CD14-positive monocyte (primary cell): ENCODE measurements at regions not wholly inside any gene's neighbourhood (a gene's known extent, or its start where the extent isn't known, plus 50 kb on each side); places are given as distances from the start of the nearest gene placed in this dataset.

Experiments
- DNase-seq, 3 donors: peaks; one replicate each; pipeline ENCODE4 v3.0.0-alpha.2; 2011 to 2022
- H2AFZ ChIP-seq: 2 replicates; pipeline ENCODE4 v1.6.0; 2012; ENCODE audit warnings: mild to moderate bottlenecking, low read depth, low read length, inconsistent platforms; ENCODE audit not compliant: insufficient read depth, poor library complexity, severe bottlenecking
- H3K27ac ChIP-seq, 2 donors: 1 replicate in 1 of 2; 2 replicates in 1 of 2; pipeline ENCODE4 v1.5.1; 2012 to 2013; ENCODE audit warnings: low read length in 2 of 2, control low read depth in 1 of 2, inconsistent platforms in 1 of 2, low read depth in 1 of 2, mild to moderate bottlenecking in 1 of 2
- H3K27me3 ChIP-seq, 2 donors: one replicate each; pipeline versions ENCODE4 v1.6.0 to v1.6.1; 2011 to 2013; ENCODE audit warnings: low read length in 2 of 2; ENCODE audit not compliant: control insufficient read depth in 2 of 2, insufficient read depth in 2 of 2
- H3K36me3 ChIP-seq, 2 donors: replicated peaks in 1 of 2; 1 replicate in 1 of 2; 2 replicates in 1 of 2; pipeline versions ENCODE4 v1.5.1 to v1.6.1; 2012 to 2013; ENCODE audit warnings: low read length in 2 of 2, control low read depth in 1 of 2, inconsistent platforms in 1 of 2, mild to moderate bottlenecking in 1 of 2; ENCODE audit not compliant: insufficient read depth in 2 of 2, control insufficient read depth in 1 of 2
- H3K4me1 ChIP-seq, 2 donors: 1 replicate in 1 of 2; 2 replicates in 1 of 2; pipeline versions ENCODE4 v1.5.1 to v1.6.1; 2012 to 2013; ENCODE audit warnings: low read length in 2 of 2, control low read depth in 1 of 2, inconsistent platforms in 1 of 2, mild to moderate bottlenecking in 1 of 2, moderate library complexity in 1 of 2; ENCODE audit not compliant: insufficient read depth in 2 of 2, control insufficient read depth in 1 of 2
- H3K4me2 ChIP-seq: replicated peaks from 2 replicates; pipeline ENCODE3; 2012; ENCODE audit warnings: low read length, moderate library complexity, mild to moderate bottlenecking; ENCODE audit not compliant: poor library complexity, severe bottlenecking; ENCODE audit errors: extremely low read depth
- H3K4me3 ChIP-seq, 3 experiments: fragments of 200-600 bp in 1 of 3; sonication (generic) in 1 of 3; replicated peaks in 1 of 3; 1 replicate in 2 of 3; 2 replicates in 1 of 3; pipeline ENCODE4 v1.5.1; 2011 to 2013; ENCODE audit warnings: low read length in 3 of 3, mild to moderate bottlenecking in 3 of 3, control low read depth in 2 of 3, low read depth in 2 of 3, inconsistent platforms in 1 of 3, moderate library complexity in 1 of 3
- H3K79me2 ChIP-seq: 2 replicates; pipeline ENCODE4 v1.6.0; 2012; ENCODE audit warnings: mild to moderate bottlenecking, control low read depth, inconsistent platforms, low read length, moderate library complexity; ENCODE audit not compliant: insufficient read depth
- H3K9ac ChIP-seq: 2 replicates; pipeline ENCODE4 v1.6.0; 2017; ENCODE audit warnings: low read length, mild to moderate bottlenecking; ENCODE audit not compliant: insufficient read depth, poor library complexity, severe bottlenecking
- H3K9me3 ChIP-seq, 2 donors: replicated peaks in 1 of 2; 1 replicate in 1 of 2; 2 replicates in 1 of 2; pipeline versions ENCODE4 v1.5.1 to v1.6.1; 2012 to 2013; ENCODE audit warnings: low read length in 2 of 2, control low read depth in 1 of 2; ENCODE audit not compliant: control insufficient read depth in 1 of 2, insufficient read depth in 1 of 2
- H4K20me1 ChIP-seq: 2 replicates; pipeline ENCODE4 v1.6.0; 2012; ENCODE audit warnings: mild to moderate bottlenecking, low read length, control low read depth, moderate library complexity; ENCODE audit not compliant: insufficient read depth
- H3K27ac Mint-ChIP-seq, 7 donors: one replicate each; pipeline ENCODE4 v1.8.0; 2020; ENCODE audit warnings: mild to moderate bottlenecking in 7 of 7, mixed read lengths in 7 of 7, moderate library complexity in 6 of 7, inconsistent platforms in 2 of 7
- H3K27me3 Mint-ChIP-seq, 3 donors: one replicate each; pipeline ENCODE4 v1.8.0; 2021 to 2022; ENCODE audit warnings: low read depth in 3 of 3, mild to moderate bottlenecking in 3 of 3, mixed read lengths in 3 of 3, moderate library complexity in 3 of 3, inconsistent platforms in 1 of 3
- H3K36me3 Mint-ChIP-seq, 2 donors: one replicate each; pipeline ENCODE4 v1.8.0; 2020; ENCODE audit warnings: mixed read lengths in 2 of 2, inconsistent platforms in 1 of 2, mild to moderate bottlenecking in 1 of 2
- H3K4me1 Mint-ChIP-seq: one replicate; pipeline ENCODE4 v1.8.0; 2020; ENCODE audit warnings: mild to moderate bottlenecking, mixed read lengths
- H3K4me3 Mint-ChIP-seq, 2 donors: one replicate each; pipeline ENCODE4 v1.8.0; 2020; ENCODE audit warnings: mild to moderate bottlenecking in 2 of 2, mixed read lengths in 2 of 2, moderate library complexity in 1 of 2
- H3K9me3 Mint-ChIP-seq, 7 donors: one replicate each; pipeline ENCODE4 v1.8.0; 2020 to 2022; ENCODE audit warnings: mixed read lengths in 7 of 7, mild to moderate bottlenecking in 6 of 7, moderate library complexity in 6 of 7, inconsistent platforms in 2 of 7
- WGBS: methylation state at CpG from one replicate; pipeline ENCODE4 v1.1.5; 2013; ENCODE audit warnings: missing lambda C conversion rate; ENCODE audit not compliant: insufficient coverage; 5-methylcytosine and 5-hydroxymethylcytosine counted together
- intact Hi-C, 2 donors: fragments of 100-400 bp; cut with micrococcal nuclease; formaldehyde crosslinking; loops; one replicate each; pipeline versions ENCODE4 v1.15.0 to v1.15.1; 2023
- TF ChIP-seq, protein P1 (sequence below): fragments of 200-600 bp; IDR thresholded peaks from one replicate; pipeline ENCODE4 v1.8.0; 2022; ENCODE audit warnings: antibody characterized with exemption, mild to moderate bottlenecking

DNA sequence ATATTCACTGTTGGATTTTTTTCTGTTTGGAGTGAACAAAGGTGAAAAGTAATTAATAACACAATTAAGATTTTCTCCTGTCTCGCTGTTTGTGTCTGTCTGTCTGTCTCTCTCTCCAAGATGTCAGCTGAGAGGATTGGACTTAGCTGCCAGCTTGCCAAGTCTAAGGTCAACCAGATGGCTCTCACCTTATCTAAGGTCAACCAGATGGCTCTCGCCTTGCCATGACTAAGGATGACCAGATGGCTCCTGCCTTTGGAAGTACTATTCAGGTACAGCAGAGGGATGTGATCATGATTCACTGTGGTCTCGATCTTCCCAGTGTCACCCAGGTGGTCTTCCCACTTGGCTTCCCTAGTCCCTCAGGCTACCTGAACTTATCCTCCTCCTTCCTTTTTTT, 1436.4 kb downstream of the UQCRFS1 start:
- Histone ChIP-seq H3K4me3 (no peak overlapping the region), H3K9me3 (peaks cover 34 to 44% of the 10 kb centered on the region in 2 donors), H3K4me1 (peaks cover 18 to 27% of the 10 kb centered on the region in 2 donors), H3K27ac (no peak overlapping the region), H4K20me1 (no peaks in the 10 kb centered on the region), H3K9ac (no peak overlapping the region), H3K4me2 (no peak overlapping the region), H3K36me3 (no peaks in the 10 kb centered on the region), H3K27me3 (no peaks in the 10 kb centered on the region), H3K79me2 (no peaks in the 10 kb centered on the region), H2AFZ (no peak overlapping the region)
- H3K4me3 Mint-ChIP-seq = no peak overlapping the region
- no peak for DNase-seq
- peaks cover 35% of the 10 kb centered on the region for H3K4me1 Mint-ChIP-seq
- intact Hi-C loops = loop anchor here in 1 of 2 donors (2.0 kb wide), 1 partner anchor 16 kb away; no protein-coding TSS in a partner anchor
- TF ChIP-seq, protein P1, sequence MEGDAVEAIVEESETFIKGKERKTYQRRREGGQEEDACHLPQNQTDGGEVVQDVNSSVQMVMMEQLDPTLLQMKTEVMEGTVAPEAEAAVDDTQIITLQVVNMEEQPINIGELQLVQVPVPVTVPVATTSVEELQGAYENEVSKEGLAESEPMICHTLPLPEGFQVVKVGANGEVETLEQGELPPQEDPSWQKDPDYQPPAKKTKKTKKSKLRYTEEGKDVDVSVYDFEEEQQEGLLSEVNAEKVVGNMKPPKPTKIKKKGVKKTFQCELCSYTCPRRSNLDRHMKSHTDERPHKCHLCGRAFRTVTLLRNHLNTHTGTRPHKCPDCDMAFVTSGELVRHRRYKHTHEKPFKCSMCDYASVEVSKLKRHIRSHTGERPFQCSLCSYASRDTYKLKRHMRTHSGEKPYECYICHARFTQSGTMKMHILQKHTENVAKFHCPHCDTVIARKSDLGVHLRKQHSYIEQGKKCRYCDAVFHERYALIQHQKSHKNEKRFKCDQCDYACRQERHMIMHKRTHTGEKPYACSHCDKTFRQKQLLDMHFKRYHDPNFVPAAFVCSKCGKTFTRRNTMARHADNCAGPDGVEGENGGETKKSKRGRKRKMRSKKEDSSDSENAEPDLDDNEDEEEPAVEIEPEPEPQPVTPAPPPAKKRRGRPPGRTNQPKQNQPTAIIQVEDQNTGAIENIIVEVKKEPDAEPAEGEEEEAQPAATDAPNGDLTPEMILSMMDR = no peak
- H3K27me3 Mint-ChIP-seq = peaks cover 0 to 2% (median 0%) of the 10 kb centered on the region in 3 donors
- peaks cover 10 to 29% of the 10 kb centered on the region in 2 donors for H3K36me3 Mint-ChIP-seq
- peaks cover 29 to 56% (median 39%) of the 10 kb centered on the region in 7 donors for H3K9me3 Mint-ChIP-seq
- H3K27ac Mint-ChIP-seq = peak overlapping the region in 3 of 7 donors; percentile 17 to 65 (median 21)
- 100% methylated on average over 2 of the region's 3 CpGs for WGBS

DNA sequence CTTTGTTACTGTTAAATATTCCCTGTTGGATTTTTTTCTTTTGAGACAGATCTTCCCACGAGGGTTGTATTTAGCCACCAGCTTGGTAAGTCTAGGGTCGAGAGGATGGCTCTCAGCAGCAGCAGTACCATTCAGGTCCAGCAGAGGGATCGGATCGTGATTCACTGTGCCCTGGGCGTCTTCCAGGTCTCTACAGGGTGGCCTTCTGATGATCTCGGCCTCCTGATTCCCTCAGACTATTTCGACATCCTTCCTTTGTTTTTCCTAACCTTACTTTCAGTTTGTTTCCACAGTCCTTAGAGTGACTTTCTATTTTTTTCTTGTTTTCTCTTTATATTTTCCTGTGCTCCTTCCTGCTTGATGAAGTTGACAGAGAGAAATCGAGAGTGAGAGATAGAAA, 1436.9 kb downstream of the UQCRFS1 start:
- H3K4me1 ChIP-seq = peaks cover 14 to 26% of the 10 kb centered on the region in 2 donors
- peaks cover 0 to 2% (median 0%) of the 10 kb centered on the region in 3 donors for H3K27me3 Mint-ChIP-seq
- H3K4me2 ChIP-seq = no peak overlapping the region
- H3K4me3 Mint-ChIP-seq = peak overlapping the region in 1 of 2 donors; percentile 47
- H3K36me3 Mint-ChIP-seq = peaks cover 10 to 29% of the 10 kb centered on the region in 2 donors
- no peaks in the 10 kb centered on the region for H4K20me1 ChIP-seq
- H3K9ac ChIP-seq = no peak overlapping the region
- peak overlapping the region in 2 of 7 donors; percentile 51 to 52 for H3K27ac Mint-ChIP-seq
- intact Hi-C loops = loop anchor here in 1 of 2 donors (2.0 kb wide), 1 partner anchor 17 kb away; no protein-coding TSS in a partner anchor
- no peaks in the 10 kb centered on the region for H3K27me3 ChIP-seq
- DNase-seq = peak; percentile 38 to 71 (median 58)
- 50% methylated on average over 2 of the region's 8 CpGs for WGBS
- H2AFZ ChIP-seq = peak overlapping the region; percentile 1
- no peak overlapping the region for H3K27ac ChIP-seq
- H3K9me3 ChIP-seq = peaks cover 39 to 49% of the 10 kb centered on the region in 2 donors
- TF ChIP-seq, protein P1 = peak; percentile 72
- peaks cover 34 to 61% (median 44%) of the 10 kb centered on the region in 7 donors for H3K9me3 Mint-ChIP-seq
- no peak overlapping the region for H3K4me3 ChIP-seq
- no peaks in the 10 kb centered on the region for H3K79me2 ChIP-seq
- peaks cover 30% of the 10 kb centered on the region for H3K4me1 Mint-ChIP-seq
- no peaks in the 10 kb centered on the region for H3K36me3 ChIP-seq
